Bronchial epithelial cell (primary cell): ENCODE measurements at regions not wholly inside any gene's neighbourhood (a gene's known extent, or its start where the extent isn't known, plus 50 kb on each side); places are given as distances from the start of the nearest gene placed in this dataset.

Experiments used
- DNase-seq: peaks from one replicate; pipeline ENCODE4 v3.0.0-alpha.2; 2010; ENCODE audit warnings: low read depth
- FAIRE-seq: peaks from 2 replicates; lab custom pipeline; 2011; peaks lifted over from hg19 to GRCh38; lab: Jason Lieb, UNC
- H3K27me3 ChIP-seq: 2 replicates; pipeline ENCODE4 v1.5.1; 2011; ENCODE audit warnings: low read length; ENCODE audit not compliant: control insufficient read depth, insufficient read depth
- H3K36me3 ChIP-seq: 2 replicates; pipeline ENCODE4 v1.5.1; 2011; ENCODE audit warnings: low read length; ENCODE audit not compliant: control insufficient read depth, insufficient read depth
- H3K4me3 ChIP-seq: 2 replicates; pipeline ENCODE4 v1.5.1; 2011; ENCODE audit warnings: mild to moderate bottlenecking, low read depth, low read length, control low read depth
- CTCF ChIP-seq: IDR thresholded peaks from 2 replicates; pipeline ENCODE4 v1.5.1; 2011; ENCODE audit warnings: mild to moderate bottlenecking, moderate library complexity, low read length, control low read depth, inconsistent platforms; ENCODE audit not compliant: insufficient read depth, severe bottlenecking

- Histone ChIP-seq H3K4me3 (no peak overlapping the region), H3K36me3 (no peaks in the 10 kb centered on the region), H3K27me3 (no peaks in the 10 kb centered on the region)
- FAIRE-seq (no peak), DNase-seq (peak; percentile 28)
- TF ChIP-seq CTCF: no peak
Observed at GRCh38 chr10:75303045-75303777, 67.5 kb upstream of the COMTD1 start.

- H3K4me3 ChIP-seq: no peak overlapping the region
- FAIRE-seq: no peak
- TF ChIP-seq CTCF: no peak
- no peaks in the 10 kb centered on the region for H3K36me3 ChIP-seq
- no peaks in the 10 kb centered on the region for H3K27me3 ChIP-seq
- no peak for DNase-seq
Observed at GRCh38 chr10:75302029-75302428, 66.3 kb upstream of the COMTD1 start.

- no peaks in the 10 kb centered on the region for H3K27me3 ChIP-seq
- DNase-seq (peak; percentile 22), FAIRE-seq (no peak)
Observed at GRCh38 chr10:75297021-75297599, 61.4 kb upstream of the COMTD1 start.

GRCh38 chr10:75295868-75296441 lies 60.2 kb upstream of the COMTD1 start:
- Histone ChIP-seq H3K36me3 (no peaks in the 10 kb centered on the region), H3K4me3 (no peak overlapping the region), H3K27me3 (no peaks in the 10 kb centered on the region)
- TF ChIP-seq CTCF: no peak
- FAIRE-seq (no peak), DNase-seq (peak; percentile 74)

More at GRCh38 chr10:75297021-75297599, 61.4 kb upstream of the COMTD1 start:
- Histone ChIP-seq H3K4me3 (no peak overlapping the region), H3K36me3 (no peaks in the 10 kb centered on the region)
- no peak for TF ChIP-seq CTCF

- H3K4me3 ChIP-seq: peak overlapping the region; percentile 36
- TF ChIP-seq CTCF: peak; percentile 18
- no peak for FAIRE-seq
- DNase-seq: peak; percentile 94
- no peaks in the 10 kb centered on the region for H3K27me3 ChIP-seq
- no peaks in the 10 kb centered on the region for H3K36me3 ChIP-seq
Observed at GRCh38 chr10:75294866-75295701, 59.3 kb upstream of the COMTD1 start.
